Subcutaneous abdominal adipose tissue (tissue), 5 donors: ENCODE measurements at regions not wholly inside any gene's neighbourhood (a gene's known extent, or its start where the extent isn't known, plus 50 kb on each side); places are given as distances from the start of the nearest gene placed in this dataset.
A peak's percentile ranks its signal among the peaks of the same experiment; 100 is the strongest.

Experiments
- H3K27ac ChIP-seq: one replicate; pipeline ENCODE4 v1.7.0; 2013; ENCODE audit warnings: low read depth, mild to moderate bottlenecking, inconsistent platforms, low read length, moderate library complexity
- H3K27me3 ChIP-seq, 5 donors: one replicate each; pipeline ENCODE4 v1.7.0; 2013; ENCODE audit warnings: low read length in 5 of 5, inconsistent platforms in 1 of 5; ENCODE audit not compliant: control insufficient read depth in 5 of 5, insufficient read depth in 4 of 5
- H3K36me3 ChIP-seq, 5 donors: one replicate each; pipeline ENCODE4 v1.7.0; 2013; ENCODE audit warnings: low read length in 5 of 5; ENCODE audit not compliant: control insufficient read depth in 5 of 5, insufficient read depth in 5 of 5
- H3K4me1 ChIP-seq, 5 donors: one replicate each; pipeline ENCODE4 v1.7.0; 2013; ENCODE audit warnings: low read length in 5 of 5, mild to moderate bottlenecking in 3 of 5, moderate library complexity in 1 of 5; ENCODE audit not compliant: control insufficient read depth in 5 of 5, insufficient read depth in 5 of 5
- H3K4me3 ChIP-seq, 5 donors: one replicate each; pipeline ENCODE4 v1.7.0; 2013; ENCODE audit warnings: low read length in 5 of 5, low read depth in 1 of 5
- H3K9ac ChIP-seq, 5 donors: one replicate each; pipeline ENCODE4 v1.7.0; 2013; ENCODE audit warnings: low read length in 5 of 5, mild to moderate bottlenecking in 4 of 5, moderate library complexity in 3 of 5
- H3K9me3 ChIP-seq, 5 donors: one replicate each; pipeline ENCODE4 v1.7.0; 2013; ENCODE audit warnings: low read length in 5 of 5; ENCODE audit not compliant: control insufficient read depth in 5 of 5
- donor health status: healthy.
- donor health status: healthy.
- donor health status: healthy.
- donor health status: healthy.
- donor health status: healthy.

GRCh38 chr15:60076582-60077276, 72.6 kb downstream of the FOXB1 start:
- Histone ChIP-seq H3K27me3 (no peaks in the 10 kb centered on the region), H3K4me3 (no peak overlapping the region), H3K9ac (no peak overlapping the region), H3K9me3 (peaks cover 0 to 7% (median 0%) of the 10 kb centered on the region in 5 donors), H3K36me3 (no peaks in the 10 kb centered on the region), H3K4me1 (peaks cover 0 to 11% (median 7%) of the 10 kb centered on the region in 5 donors), H3K27ac (no peak overlapping the region)

- Histone ChIP-seq H3K4me3 (no peak overlapping the region), H3K9ac (no peak overlapping the region), H3K9me3 (peaks cover 0 to 7% (median 0%) of the 10 kb centered on the region in 5 donors), H3K27me3 (no peaks in the 10 kb centered on the region), H3K27ac (no peak overlapping the region), H3K4me1 (peaks cover 0 to 11% (median 7%) of the 10 kb centered on the region in 5 donors), H3K36me3 (no peaks in the 10 kb centered on the region)
These were observed 73.7 kb downstream of the FOXB1 start for GRCh38 chr15:60077581-60078359.

- Histone ChIP-seq H3K4me1 (peaks cover 0 to 11% (median 7%) of the 10 kb centered on the region in 5 donors), H3K27ac (peak overlapping the region; percentile 58), H3K9me3 (no peaks in the 10 kb centered on the region), H3K9ac (no peak overlapping the region), H3K4me3 (no peak overlapping the region), H3K36me3 (no peaks in the 10 kb centered on the region), H3K27me3 (no peaks in the 10 kb centered on the region)
These were observed 75.1 kb downstream of the FOXB1 start for GRCh38 chr15:60079210-60079609.

- Histone ChIP-seq H3K27me3 (no peaks in the 10 kb centered on the region), H3K4me1 (peaks cover 0 to 16% (median 7%) of the 10 kb centered on the region in 5 donors), H3K9ac (no peak overlapping the region), H3K27ac (no peak overlapping the region), H3K36me3 (no peaks in the 10 kb centered on the region), H3K4me3 (no peak overlapping the region), H3K9me3 (no peaks in the 10 kb centered on the region)
These were observed 77.9 kb downstream of the FOXB1 start for GRCh38 chr15:60081976-60082375.

GRCh38 chr15:60083318-60083717, 79.2 kb downstream of the FOXB1 start:
- no peak overlapping the region for H3K27ac ChIP-seq
- H3K27me3 ChIP-seq, result no peaks in the 10 kb centered on the region
- H3K9me3 ChIP-seq, result no peaks in the 10 kb centered on the region
- H3K9ac ChIP-seq, result no peak overlapping the region
- H3K36me3 ChIP-seq, result no peaks in the 10 kb centered on the region
- H3K4me1 ChIP-seq, result peaks cover 0 to 30% (median 12%) of the 10 kb centered on the region in 5 donors
- H3K4me3 ChIP-seq, result no peak overlapping the region

GRCh38 chr15:60086681-60087429, 82.7 kb downstream of the FOXB1 start:
- Histone ChIP-seq H3K4me3 (no peak overlapping the region), H3K36me3 (no peaks in the 10 kb centered on the region), H3K9me3 (no peaks in the 10 kb centered on the region), H3K4me1 (peaks cover 0 to 35% (median 21%) of the 10 kb centered on the region in 5 donors), H3K9ac (no peak overlapping the region), H3K27ac (no peak overlapping the region), H3K27me3 (no peaks in the 10 kb centered on the region)

- H3K9ac ChIP-seq, result no peak overlapping the region
- no peaks in the 10 kb centered on the region for H3K9me3 ChIP-seq
- peaks cover 0 to 39% (median 21%) of the 10 kb centered on the region in 5 donors for H3K4me1 ChIP-seq
- H3K4me3 ChIP-seq, result no peak overlapping the region
- no peak overlapping the region for H3K27ac ChIP-seq
- H3K27me3 ChIP-seq, result no peaks in the 10 kb centered on the region
- no peaks in the 10 kb centered on the region for H3K36me3 ChIP-seq
These were observed 83.5 kb downstream of the FOXB1 start for GRCh38 chr15:60087561-60087960.

GRCh38 chr15:60090747-60091146, 86.6 kb downstream of the FOXB1 start:
- no peaks in the 10 kb centered on the region for H3K27me3 ChIP-seq
- H3K36me3 ChIP-seq, result no peaks in the 10 kb centered on the region
- peaks cover 0 to 52% (median 24%) of the 10 kb centered on the region in 5 donors for H3K4me1 ChIP-seq
- no peak overlapping the region for H3K4me3 ChIP-seq
- peak overlapping the region; percentile 82 for H3K27ac ChIP-seq
- peak overlapping the region in 1 of 5 donors; percentile 40 for H3K9ac ChIP-seq
- H3K9me3 ChIP-seq, result no peaks in the 10 kb centered on the region

GRCh38 chr15:60091157-60091556, 87.0 kb downstream of the FOXB1 start:
- Histone ChIP-seq H3K9me3 (no peaks in the 10 kb centered on the region), H3K27ac (peak overlapping the region; percentile 82), H3K27me3 (no peaks in the 10 kb centered on the region), H3K4me3 (no peak overlapping the region), H3K9ac (peak overlapping the region in 1 of 5 donors; percentile 40), H3K4me1 (peaks cover 0 to 52% (median 24%) of the 10 kb centered on the region in 5 donors), H3K36me3 (no peaks in the 10 kb centered on the region)
